ENCODE measurements at regions not wholly inside any gene's neighbourhood (a gene's known extent, or its start where the extent isn't known, plus 50 kb on each side); places are given as distances from the start of the nearest gene placed in this dataset.

- no peak for TF ChIP-seq CTCF (IDR thresholded peaks at IDR 0.05)
- no peak for TF ChIP-seq EZH2 (IDR thresholded peaks at IDR 0.05)
Observed at GRCh38 chr1:234980645-234981396, 147.8 kb downstream of the TOMM20 start.

Measured in neural progenitor cell (in vitro differentiated cells).